Mesothelial cell of epicardium (in vitro differentiated cells): ENCODE measurements at regions not wholly inside any gene's neighbourhood (a gene's known extent, or its start where the extent isn't known, plus 50 kb on each side); places are given as distances from the start of the nearest gene placed in this dataset.
"Not testable (repeated sequence)": the region's sequence is repeated elsewhere in the genome, so short reads cannot be mapped to it uniquely, and the experiment has no call there.

Experiments
- DNase-seq, 2 experiments: peaks; one replicate each; pipeline ENCODE4 v3.0.0; 2021; ENCODE audit warnings: low spot score in 2 of 2; ENCODE audit not compliant: unreplicated experiment in 2 of 2
- H3K27ac Mint-ChIP-seq: 2 replicates; pipeline ENCODE4 v1.8.0; 2021; ENCODE audit warnings: mixed read lengths
- H3K27me3 Mint-ChIP-seq: 2 replicates; pipeline ENCODE4 v1.8.0; 2021; ENCODE audit warnings: low read depth, mixed read lengths
- H3K36me3 Mint-ChIP-seq: 2 replicates; pipeline ENCODE4 v1.8.0; 2021; ENCODE audit warnings: mixed read lengths
- H3K4me1 Mint-ChIP-seq: 2 replicates; pipeline ENCODE4 v1.8.0; 2021; ENCODE audit warnings: mixed read lengths
- H3K4me3 Mint-ChIP-seq: 2 replicates; pipeline ENCODE4 v1.8.0; 2021; ENCODE audit warnings: mild to moderate bottlenecking, moderate library complexity, mixed read lengths
- H3K9me3 Mint-ChIP-seq: 2 replicates; pipeline ENCODE4 v1.8.0; 2021; ENCODE audit warnings: mixed read lengths
- CTCF ChIP-seq: fragments of 200-600 bp; sonication (generic); IDR thresholded peaks from one replicate; pipeline ENCODE4 v1.5.0; 2021; ENCODE audit warnings: antibody characterized with exemption; ENCODE audit not compliant: unreplicated experiment

GRCh38 chr4:180333162-180333561 lies 1910.0 kb upstream of the TENM3 start:
- H3K27me3 Mint-ChIP-seq: no peaks in the 10 kb centered on the region
- H3K27ac Mint-ChIP-seq: no peak overlapping the region
- no peak for DNase-seq
- no peaks in the 10 kb centered on the region for H3K4me1 Mint-ChIP-seq
- peaks cover 15% of the 10 kb centered on the region for H3K9me3 Mint-ChIP-seq
- H3K4me3 Mint-ChIP-seq: no peak overlapping the region
- TF ChIP-seq CTCF: no peak
- peaks cover 5% of the 10 kb centered on the region for H3K36me3 Mint-ChIP-seq

GRCh38 chr4:180335566-180335965 lies 1907.6 kb upstream of the TENM3 start:
- H3K27me3 Mint-ChIP-seq: no peaks in the 10 kb centered on the region
- no peak for TF ChIP-seq CTCF
- no peaks in the 10 kb centered on the region for H3K4me1 Mint-ChIP-seq
- DNase-seq: no peak
- peaks cover 15% of the 10 kb centered on the region for H3K9me3 Mint-ChIP-seq
- H3K36me3 Mint-ChIP-seq: peaks cover 5% of the 10 kb centered on the region
- H3K27ac Mint-ChIP-seq: no peak overlapping the region
- no peak overlapping the region for H3K4me3 Mint-ChIP-seq

GRCh38 chr4:180336494-180337090 lies 1906.6 kb upstream of the TENM3 start:
- H3K27me3 Mint-ChIP-seq: no peaks in the 10 kb centered on the region
- H3K9me3 Mint-ChIP-seq: peaks cover 12% of the 10 kb centered on the region
- no peak for DNase-seq
- H3K4me3 Mint-ChIP-seq: no peak overlapping the region
- no peak overlapping the region for H3K27ac Mint-ChIP-seq
- no peaks in the 10 kb centered on the region for H3K4me1 Mint-ChIP-seq
- no peak for TF ChIP-seq CTCF
- H3K36me3 Mint-ChIP-seq: peaks cover 5% of the 10 kb centered on the region

- no peak overlapping the region for H3K27ac Mint-ChIP-seq
- no peak for TF ChIP-seq CTCF
- no peak overlapping the region for H3K4me3 Mint-ChIP-seq
- no peak for DNase-seq
- H3K4me1 Mint-ChIP-seq: no peaks in the 10 kb centered on the region
- no peaks in the 10 kb centered on the region for H3K9me3 Mint-ChIP-seq
- peaks cover under 1% of the 10 kb centered on the region for H3K36me3 Mint-ChIP-seq
- H3K27me3 Mint-ChIP-seq: no peaks in the 10 kb centered on the region
Observed at GRCh38 chr4:180341926-180342325, 1901.3 kb upstream of the TENM3 start.

- no peak for DNase-seq
- Mint-ChIP-seq H3K27me3 (no peaks in the 10 kb centered on the region), H3K27ac (no peak overlapping the region), H3K9me3 (no peaks in the 10 kb centered on the region), H3K4me1 (peaks cover 8% of the 10 kb centered on the region), H3K4me3 (no peak overlapping the region), H3K36me3 (no peaks in the 10 kb centered on the region)
- no peak for TF ChIP-seq CTCF
Observed at GRCh38 chr4:180350901-180351300, 1892.3 kb upstream of the TENM3 start.

- no peak for TF ChIP-seq CTCF
- peaks cover 22% of the 10 kb centered on the region for H3K9me3 Mint-ChIP-seq
- H3K27me3 Mint-ChIP-seq: no peaks in the 10 kb centered on the region
- DNase-seq: no peak
- H3K4me3 Mint-ChIP-seq: no peak overlapping the region
- peaks cover 19% of the 10 kb centered on the region for H3K36me3 Mint-ChIP-seq
- H3K27ac Mint-ChIP-seq: no peak overlapping the region
- peaks cover 3% of the 10 kb centered on the region for H3K4me1 Mint-ChIP-seq
Observed at GRCh38 chr4:180356766-180357165, 1886.4 kb upstream of the TENM3 start.

GRCh38 chr4:180360113-180360512 lies 1883.1 kb upstream of the TENM3 start:
- not testable (repeated sequence) for H3K27me3 Mint-ChIP-seq, H3K4me3 Mint-ChIP-seq, H3K27ac Mint-ChIP-seq, DNase-seq, H3K4me1 Mint-ChIP-seq
- H3K36me3 Mint-ChIP-seq: peaks cover 20% of the 10 kb centered on the region
- H3K9me3 Mint-ChIP-seq: peaks cover 22% of the 10 kb centered on the region
